ENCODE measurements at regions not wholly inside any gene's neighbourhood (a gene's known extent, or its start where the extent isn't known, plus 50 kb on each side); places are given as distances from the start of the nearest gene placed in this dataset.

DNA sequence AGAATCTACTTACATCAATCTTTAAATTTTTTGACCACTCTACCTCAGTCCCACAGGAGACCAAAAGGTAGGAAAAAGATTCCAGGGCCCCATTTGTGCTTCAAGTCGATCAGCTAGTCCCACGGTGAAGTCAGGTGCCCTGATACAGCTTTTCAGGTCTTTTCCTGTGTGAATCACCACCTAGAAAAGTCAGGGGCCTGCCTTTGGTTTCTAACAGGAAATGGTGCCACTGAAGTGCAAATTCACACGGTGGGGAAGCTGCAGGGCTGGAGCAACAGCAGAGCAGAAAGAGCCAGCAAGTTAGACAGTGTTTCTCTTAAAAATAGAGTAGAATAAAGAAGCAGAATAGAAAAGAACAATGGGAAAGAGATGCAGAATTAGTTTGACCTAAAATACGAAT lies 107.5 kb downstream of the KLF12 start:
- no peak overlapping the region for H2AFZ ChIP-seq (ENCODE audit: low read length)

DNA sequence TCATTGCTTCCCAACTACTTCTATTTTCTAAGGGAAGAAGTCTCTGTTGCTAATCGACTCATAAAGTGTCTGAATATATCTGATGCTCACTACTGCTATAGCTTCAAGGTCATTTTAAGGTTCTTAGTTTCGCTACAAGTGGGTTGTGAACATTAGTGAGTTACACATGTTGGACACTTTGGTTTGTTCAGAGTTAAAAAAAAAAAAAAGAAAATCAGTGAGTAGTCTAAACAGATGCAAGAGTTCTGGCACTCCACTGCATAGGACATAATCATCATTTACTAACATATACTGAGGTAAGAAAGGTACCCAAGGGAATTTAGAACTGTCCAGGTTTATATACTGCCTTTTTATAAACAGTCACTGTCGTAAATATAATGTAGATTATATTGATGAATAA lies 108.8 kb downstream of the KLF12 start:
- no peaks in the 10 kb centered on the region for H3F3A ChIP-seq (ENCODE audit: insufficient read depth, low read length)
- peaks cover 39% of the 10 kb centered on the region for H3K36me3 ChIP-seq (ENCODE audit: insufficient read depth, low read length)
- H3K4me3 ChIP-seq (ENCODE audit: low read depth, low read length, poor library complexity, severe bottlenecking) = no peak overlapping the region
- no peaks in the 10 kb centered on the region for H3K9me2 ChIP-seq (ENCODE audit: low read depth, low read length)
- H3K9ac ChIP-seq (ENCODE audit: low read length) = no peak overlapping the region
- TF ChIP-seq, protein P1, sequence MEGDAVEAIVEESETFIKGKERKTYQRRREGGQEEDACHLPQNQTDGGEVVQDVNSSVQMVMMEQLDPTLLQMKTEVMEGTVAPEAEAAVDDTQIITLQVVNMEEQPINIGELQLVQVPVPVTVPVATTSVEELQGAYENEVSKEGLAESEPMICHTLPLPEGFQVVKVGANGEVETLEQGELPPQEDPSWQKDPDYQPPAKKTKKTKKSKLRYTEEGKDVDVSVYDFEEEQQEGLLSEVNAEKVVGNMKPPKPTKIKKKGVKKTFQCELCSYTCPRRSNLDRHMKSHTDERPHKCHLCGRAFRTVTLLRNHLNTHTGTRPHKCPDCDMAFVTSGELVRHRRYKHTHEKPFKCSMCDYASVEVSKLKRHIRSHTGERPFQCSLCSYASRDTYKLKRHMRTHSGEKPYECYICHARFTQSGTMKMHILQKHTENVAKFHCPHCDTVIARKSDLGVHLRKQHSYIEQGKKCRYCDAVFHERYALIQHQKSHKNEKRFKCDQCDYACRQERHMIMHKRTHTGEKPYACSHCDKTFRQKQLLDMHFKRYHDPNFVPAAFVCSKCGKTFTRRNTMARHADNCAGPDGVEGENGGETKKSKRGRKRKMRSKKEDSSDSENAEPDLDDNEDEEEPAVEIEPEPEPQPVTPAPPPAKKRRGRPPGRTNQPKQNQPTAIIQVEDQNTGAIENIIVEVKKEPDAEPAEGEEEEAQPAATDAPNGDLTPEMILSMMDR (IDR thresholded peaks at IDR 0.05; ENCODE audit: low read length) = no peak
- TF ChIP-seq EZH2 (IDR thresholded peaks at IDR 0.05; ENCODE audit: borderline replicate concordance, low read length) = no peak
- H2AFZ ChIP-seq (ENCODE audit: low read length) = no peak overlapping the region
- no peak overlapping the region for H3K27ac ChIP-seq (ENCODE audit: low read depth, low read length, poor library complexity, severe bottlenecking)
- no peaks in the 10 kb centered on the region for H3K27me3 ChIP-seq (ENCODE audit: insufficient read depth, low read length)
- no peaks in the 10 kb centered on the region for H4K20me1 ChIP-seq (ENCODE audit: insufficient read depth, low read length)
- H3K4me1 ChIP-seq (ENCODE audit: insufficient read depth, low read length, severe bottlenecking) = peaks cover 41% of the 10 kb centered on the region
- H3K4me2 ChIP-seq (ENCODE audit: low read length) = no peak overlapping the region
- H3K79me2 ChIP-seq (ENCODE audit: insufficient read depth, low read length) = 0 out of 2 replicates have a peak, but pooled peaks cover 5% of the 10 kb centered on the region
- peaks cover 13% of the 10 kb centered on the region; the same call in 1 of the 2 replicates for H3K9me3 ChIP-seq (ENCODE audit: low read length)

More for the DNA sequence above, 107.5 kb downstream of the KLF12 start:
- Histone ChIP-seq H3K9me2 (ENCODE audit: low read depth, low read length) (no peaks in the 10 kb centered on the region), H3K79me2 (ENCODE audit: insufficient read depth, low read length) (0 out of 2 replicates have a peak, but pooled peaks cover 5% of the 10 kb centered on the region), H3K27me3 (ENCODE audit: insufficient read depth, low read length) (no peaks in the 10 kb centered on the region), H3K36me3 (ENCODE audit: insufficient read depth, low read length) (peaks cover 27% of the 10 kb centered on the region), H3K4me2 (ENCODE audit: low read length) (peak overlapping the region; percentile 64), H3K27ac (ENCODE audit: low read depth, low read length, poor library complexity, severe bottlenecking) (peak overlapping the region; percentile 80), H3K4me3 (ENCODE audit: low read depth, low read length, poor library complexity, severe bottlenecking) (peak overlapping the region; percentile 42), H3K9me3 (ENCODE audit: low read length) (peaks cover 13% of the 10 kb centered on the region; the same call in 1 of the 2 replicates), H4K20me1 (ENCODE audit: insufficient read depth, low read length) (no peaks in the 10 kb centered on the region), H3F3A (ENCODE audit: insufficient read depth, low read length) (no peaks in the 10 kb centered on the region), H3K4me1 (ENCODE audit: insufficient read depth, low read length, severe bottlenecking) (peaks cover 44% of the 10 kb centered on the region), H3K9ac (ENCODE audit: low read length) (peak overlapping the region; percentile 43)
- TF ChIP-seq, protein P1 (IDR thresholded peaks at IDR 0.05; ENCODE audit: low read length) = no peak
- TF ChIP-seq EZH2 (IDR thresholded peaks at IDR 0.05; ENCODE audit: borderline replicate concordance, low read length) = no peak

DNA sequence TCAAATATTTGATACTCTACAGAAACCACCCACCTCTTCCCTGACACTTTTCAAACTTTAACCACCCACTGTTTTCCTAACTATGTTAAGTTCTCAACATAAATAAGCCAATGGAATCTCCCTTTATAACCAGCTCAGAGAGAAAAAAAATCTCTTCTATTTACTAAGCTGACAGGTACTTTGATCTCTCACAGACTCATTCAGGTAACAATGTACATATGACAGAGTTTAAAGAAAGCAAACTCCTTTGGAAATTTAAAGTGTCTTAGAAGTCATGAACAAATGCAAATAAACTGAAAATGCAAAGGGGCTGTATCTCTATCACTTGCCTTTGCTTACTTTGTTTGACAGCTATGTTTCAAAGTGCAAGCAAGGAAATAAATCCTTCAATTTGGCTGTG lies 109.3 kb downstream of the KLF12 start:
- Histone ChIP-seq H3K9me2 (ENCODE audit: low read depth, low read length) (no peaks in the 10 kb centered on the region), H2AFZ (ENCODE audit: low read length) (no peak overlapping the region), H3K4me2 (ENCODE audit: low read length) (no peak overlapping the region), H3K9me3 (ENCODE audit: low read length) (peaks cover 13% of the 10 kb centered on the region; the same call in 1 of the 2 replicates), H3K4me3 (ENCODE audit: low read depth, low read length, poor library complexity, severe bottlenecking) (no peak overlapping the region), H3K9ac (ENCODE audit: low read length) (no peak overlapping the region), H3K79me2 (ENCODE audit: insufficient read depth, low read length) (0 out of 2 replicates have a peak, but pooled peaks cover 5% of the 10 kb centered on the region), H3K27me3 (ENCODE audit: insufficient read depth, low read length) (no peaks in the 10 kb centered on the region), H3K36me3 (ENCODE audit: insufficient read depth, low read length) (peaks cover 39% of the 10 kb centered on the region), H4K20me1 (ENCODE audit: insufficient read depth, low read length) (no peaks in the 10 kb centered on the region), H3F3A (ENCODE audit: insufficient read depth, low read length) (no peaks in the 10 kb centered on the region), H3K27ac (ENCODE audit: low read depth, low read length, poor library complexity, severe bottlenecking) (no peak overlapping the region), H3K4me1 (ENCODE audit: insufficient read depth, low read length, severe bottlenecking) (peaks cover 36% of the 10 kb centered on the region)
- TF ChIP-seq, protein P1 (IDR thresholded peaks at IDR 0.05; ENCODE audit: low read length) = no peak
- TF ChIP-seq EZH2 (IDR thresholded peaks at IDR 0.05; ENCODE audit: borderline replicate concordance, low read length) = no peak
